ENCODE measurements at regions not wholly inside any gene's neighbourhood (a gene's known extent, or its start where the extent isn't known, plus 50 kb on each side); places are given as distances from the start of the nearest gene placed in this dataset.

DNA sequence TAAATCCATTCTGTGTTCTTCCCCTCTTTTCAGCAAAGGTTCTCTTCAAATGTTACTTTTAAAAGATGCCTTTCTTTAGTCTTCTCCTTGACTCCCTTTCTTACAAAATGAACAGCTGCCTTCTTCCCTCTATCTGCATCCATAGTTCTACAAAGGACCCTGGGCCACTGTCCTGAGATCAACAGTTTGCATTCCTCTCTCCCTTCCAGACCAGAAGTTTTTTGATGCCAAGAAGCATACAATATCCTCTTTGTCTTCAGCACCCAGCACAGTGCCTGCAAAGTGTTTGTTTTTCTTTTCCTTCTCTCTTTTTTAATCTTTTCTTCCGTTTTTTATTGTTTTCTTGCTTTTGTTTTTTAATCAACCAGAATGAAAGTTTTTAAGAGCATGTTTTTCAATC is 183.5 kb upstream of the SNX19 start:
- Histone ChIP-seq H3K79me2 (ENCODE audit: insufficient read depth, low read length) (no peaks in the 10 kb centered on the region), H3K27me3 (ENCODE audit: insufficient read depth, low read length) (no peaks in the 10 kb centered on the region), H2AFZ (ENCODE audit: low read depth, low read length, poor library complexity, severe bottlenecking) (no peak overlapping the region), H3K4me1 (ENCODE audit: control insufficient read depth in 1 of 2, insufficient read depth in 2 of 2, low read length in 2 of 2) (no peaks in the 10 kb centered on the region), H3K9ac (ENCODE audit: low read length) (no peak overlapping the region), H4K20me1 (ENCODE audit: insufficient read depth) (no peaks in the 10 kb centered on the region), H3K9me3 (ENCODE audit: control insufficient read depth in 1 of 2, insufficient read depth in 1 of 2, low read depth in 1 of 2, low read length in 2 of 2) (no peaks in the 10 kb centered on the region), H3K4me2 (ENCODE audit: low read length) (no peak overlapping the region), H3K36me3 (ENCODE audit: control insufficient read depth in 1 of 2, insufficient read depth in 2 of 2, low read length in 2 of 2) (no peaks in the 10 kb centered on the region), H3K27ac (ENCODE audit: low read depth, low read length) (no peak overlapping the region), H3K4me3 (replicated peaks in 1 of 2; ENCODE audit: low read depth in 1 of 2, low read length in 2 of 2) (no peak overlapping the region), H3K9me2 (ENCODE audit: insufficient read depth) (no peaks in the 10 kb centered on the region)
- RAD21 ChIA-PET (ENCODE audit: low non-redundant PET in 1 of 2, low total read pairs in 2 of 2, uncharacterized antibody in 2 of 2, unreplicated experiment in 2 of 2) = no interaction called here
- TF ChIP-seq EZH2 (IDR thresholded peaks at IDR 0.05) (no peak), ZFX (IDR thresholded peaks at IDR 0.05) (no peak), EGR1 (IDR thresholded peaks at IDR 0.05; ENCODE audit: low read depth) (no peak), CBX3 (IDR thresholded peaks at IDR 0.05; ENCODE audit: low read depth) (no peak)
- TF ChIP-seq, protein P1, sequence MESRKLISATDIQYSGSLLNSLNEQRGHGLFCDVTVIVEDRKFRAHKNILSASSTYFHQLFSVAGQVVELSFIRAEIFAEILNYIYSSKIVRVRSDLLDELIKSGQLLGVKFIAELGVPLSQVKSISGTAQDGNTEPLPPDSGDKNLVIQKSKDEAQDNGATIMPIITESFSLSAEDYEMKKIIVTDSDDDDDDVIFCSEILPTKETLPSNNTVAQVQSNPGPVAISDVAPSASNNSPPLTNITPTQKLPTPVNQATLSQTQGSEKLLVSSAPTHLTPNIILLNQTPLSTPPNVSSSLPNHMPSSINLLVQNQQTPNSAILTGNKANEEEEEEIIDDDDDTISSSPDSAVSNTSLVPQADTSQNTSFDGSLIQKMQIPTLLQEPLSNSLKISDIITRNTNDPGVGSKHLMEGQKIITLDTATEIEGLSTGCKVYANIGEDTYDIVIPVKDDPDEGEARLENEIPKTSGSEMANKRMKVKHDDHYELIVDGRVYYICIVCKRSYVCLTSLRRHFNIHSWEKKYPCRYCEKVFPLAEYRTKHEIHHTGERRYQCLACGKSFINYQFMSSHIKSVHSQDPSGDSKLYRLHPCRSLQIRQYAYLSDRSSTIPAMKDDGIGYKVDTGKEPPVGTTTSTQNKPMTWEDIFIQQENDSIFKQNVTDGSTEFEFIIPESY (IDR thresholded peaks at IDR 0.05; ENCODE audit: extremely low read depth, insufficient replicate concordance, low read length) = no peak
- DNase-seq (ENCODE audit: low read depth, low spot score) = no peak
- POLR2A ChIA-PET = no interaction called here
- intact Hi-C loops (cut with micrococcal nuclease) = no loop called here
- no TSS peak for BruUV-seq (replicated peaks)
- CTCF ChIA-PET = no interaction called here
- no peak for ATAC-seq

DNA sequence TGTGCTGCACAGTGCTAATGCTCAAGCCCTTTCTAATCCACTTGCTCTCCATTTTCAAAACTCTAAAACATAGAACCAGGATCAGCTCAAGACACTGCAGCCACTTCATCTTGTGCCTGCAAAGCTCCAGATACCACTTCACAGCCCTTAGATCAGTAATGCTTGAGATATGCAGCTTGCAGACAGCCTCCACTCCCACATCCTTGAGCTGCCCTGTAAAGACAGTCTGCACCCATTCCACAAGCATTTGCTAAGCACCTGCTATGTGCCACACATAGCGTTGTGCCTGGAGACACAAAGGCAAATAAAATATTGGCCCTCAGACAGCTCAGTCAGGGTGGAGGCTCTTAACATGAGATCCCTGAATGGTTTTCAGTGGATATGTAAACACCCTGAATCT is 192.5 kb upstream of the SNX19 start:
- H3K4me1 ChIP-seq (ENCODE audit: control insufficient read depth in 1 of 2, insufficient read depth in 2 of 2, low read length in 2 of 2) = no peaks in the 10 kb centered on the region
- no TSS peak for BruUV-seq (replicated peaks)
- H3K27ac ChIP-seq (ENCODE audit: low read depth, low read length) = no peak overlapping the region
- intact Hi-C loops (cut with micrococcal nuclease) = no loop called here
- DNase-seq (ENCODE audit: low read depth, low spot score) = no peak
- RAD21 ChIA-PET (ENCODE audit: low non-redundant PET in 1 of 2, low total read pairs in 2 of 2, uncharacterized antibody in 2 of 2, unreplicated experiment in 2 of 2) = no interaction called here
- CTCF ChIA-PET = no interaction called here
- H3K4me3 ChIP-seq (replicated peaks in 1 of 2; ENCODE audit: low read depth in 1 of 2, low read length in 2 of 2) = no peak overlapping the region
- H4K20me1 ChIP-seq (ENCODE audit: insufficient read depth) = no peaks in the 10 kb centered on the region
- POLR2A ChIA-PET = no interaction called here
- H3K9me2 ChIP-seq (ENCODE audit: insufficient read depth) = no peaks in the 10 kb centered on the region
- TF ChIP-seq POLR2A (IDR thresholded peaks at IDR 0.05; ENCODE audit: borderline replicate concordance, extremely low read depth, insufficient read depth, insufficient read length) (no peak), CEBPB (IDR thresholded peaks at IDR 0.05; ENCODE audit: low read depth) (no peak), EZH2phosphoT487 (IDR thresholded peaks at IDR 0.05; ENCODE audit: borderline replicate concordance) (no peak), EZH2 (IDR thresholded peaks at IDR 0.05) (no peak), TCF7L2 (IDR thresholded peaks at IDR 0.05; ENCODE audit: borderline replicate concordance, extremely low read depth, insufficient read depth, insufficient read length) (no peak), JUND (IDR thresholded peaks at IDR 0.05) (no peak), ZNF274 (IDR thresholded peaks at IDR 0.05; ENCODE audit: low read depth, low read length) (no peak), FOSL1 (IDR thresholded peaks at IDR 0.05; ENCODE audit: low read depth) (no peak), RAD21 (IDR thresholded peaks at IDR 0.05; ENCODE audit: low read depth) (no peak)
- TF ChIP-seq, protein P2, sequence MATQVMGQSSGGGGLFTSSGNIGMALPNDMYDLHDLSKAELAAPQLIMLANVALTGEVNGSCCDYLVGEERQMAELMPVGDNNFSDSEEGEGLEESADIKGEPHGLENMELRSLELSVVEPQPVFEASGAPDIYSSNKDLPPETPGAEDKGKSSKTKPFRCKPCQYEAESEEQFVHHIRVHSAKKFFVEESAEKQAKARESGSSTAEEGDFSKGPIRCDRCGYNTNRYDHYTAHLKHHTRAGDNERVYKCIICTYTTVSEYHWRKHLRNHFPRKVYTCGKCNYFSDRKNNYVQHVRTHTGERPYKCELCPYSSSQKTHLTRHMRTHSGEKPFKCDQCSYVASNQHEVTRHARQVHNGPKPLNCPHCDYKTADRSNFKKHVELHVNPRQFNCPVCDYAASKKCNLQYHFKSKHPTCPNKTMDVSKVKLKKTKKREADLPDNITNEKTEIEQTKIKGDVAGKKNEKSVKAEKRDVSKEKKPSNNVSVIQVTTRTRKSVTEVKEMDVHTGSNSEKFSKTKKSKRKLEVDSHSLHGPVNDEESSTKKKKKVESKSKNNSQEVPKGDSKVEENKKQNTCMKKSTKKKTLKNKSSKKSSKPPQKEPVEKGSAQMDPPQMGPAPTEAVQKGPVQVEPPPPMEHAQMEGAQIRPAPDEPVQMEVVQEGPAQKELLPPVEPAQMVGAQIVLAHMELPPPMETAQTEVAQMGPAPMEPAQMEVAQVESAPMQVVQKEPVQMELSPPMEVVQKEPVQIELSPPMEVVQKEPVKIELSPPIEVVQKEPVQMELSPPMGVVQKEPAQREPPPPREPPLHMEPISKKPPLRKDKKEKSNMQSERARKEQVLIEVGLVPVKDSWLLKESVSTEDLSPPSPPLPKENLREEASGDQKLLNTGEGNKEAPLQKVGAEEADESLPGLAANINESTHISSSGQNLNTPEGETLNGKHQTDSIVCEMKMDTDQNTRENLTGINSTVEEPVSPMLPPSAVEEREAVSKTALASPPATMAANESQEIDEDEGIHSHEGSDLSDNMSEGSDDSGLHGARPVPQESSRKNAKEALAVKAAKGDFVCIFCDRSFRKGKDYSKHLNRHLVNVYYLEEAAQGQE (IDR thresholded peaks at IDR 0.05; ENCODE audit: low read depth) = no peak
- TF ChIP-seq, protein P1 (IDR thresholded peaks at IDR 0.05; ENCODE audit: extremely low read depth, insufficient replicate concordance, low read length) = no peak
- TF ChIP-seq, protein P3, sequence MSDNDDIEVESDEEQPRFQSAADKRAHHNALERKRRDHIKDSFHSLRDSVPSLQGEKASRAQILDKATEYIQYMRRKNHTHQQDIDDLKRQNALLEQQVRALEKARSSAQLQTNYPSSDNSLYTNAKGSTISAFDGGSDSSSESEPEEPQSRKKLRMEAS (IDR thresholded peaks at IDR 0.05) = no peak
- H3K4me2 ChIP-seq (ENCODE audit: low read length) = no peak overlapping the region
- H3K9ac ChIP-seq (ENCODE audit: low read length) = no peak overlapping the region
- no peaks in the 10 kb centered on the region for H3K27me3 ChIP-seq (ENCODE audit: insufficient read depth, low read length)
- no peaks in the 10 kb centered on the region for H3K79me2 ChIP-seq (ENCODE audit: insufficient read depth, low read length)
- no peak for ATAC-seq
- H2AFZ ChIP-seq (ENCODE audit: low read depth, low read length, poor library complexity, severe bottlenecking) = no peak overlapping the region
- no peaks in the 10 kb centered on the region for H3K36me3 ChIP-seq (ENCODE audit: control insufficient read depth in 1 of 2, insufficient read depth in 2 of 2, low read length in 2 of 2)
- peaks cover 0 to 3% of the 10 kb centered on the region in 2 experiments; a peak in 2 of 4 replicates for H3K9me3 ChIP-seq (ENCODE audit: control insufficient read depth in 1 of 2, insufficient read depth in 1 of 2, low read depth in 1 of 2, low read length in 2 of 2)
